HFF-Myc (cell line): ENCODE measurements at regions not wholly inside any gene's neighbourhood (a gene's known extent, or its start where the extent isn't known, plus 50 kb on each side); places are given as distances from the start of the nearest gene placed in this dataset.

Source experiments
- DNase-seq: peaks from one replicate; pipeline ENCODE4 v3.0.0-alpha.2; 2011; ENCODE audit warnings: low read depth; ENCODE audit errors: extremely low read depth
- H3K4me3 ChIP-seq: replicated peaks from 2 replicates; pipeline ENCODE4 v1.5.1; 2011; ENCODE audit warnings: low read depth, mild to moderate bottlenecking, control low read depth, low read length
- CTCF ChIP-seq: IDR thresholded peaks from 2 replicates; pipeline ENCODE4 v1.5.1; 2012; ENCODE audit warnings: mild to moderate bottlenecking, low read depth, low read length, control low read depth; ENCODE audit errors: missing control alignments

- no peak for DNase-seq
- TF ChIP-seq CTCF, result no peak
- H3K4me3 ChIP-seq, result no peak overlapping the region
These were observed 115.0 kb upstream of the MDM1 start for GRCh38 chr12:68446901-68447796.

- TF ChIP-seq CTCF, result no peak
- H3K4me3 ChIP-seq, result no peak overlapping the region
- DNase-seq, result no peak
These were observed 115.7 kb upstream of the MDM1 start for GRCh38 chr12:68447797-68448260.

GRCh38 chr12:68449196-68449595 is 117.0 kb upstream of the MDM1 start:
- TF ChIP-seq CTCF, result no peak
- DNase-seq, result no peak
- no peak overlapping the region for H3K4me3 ChIP-seq

GRCh38 chr12:68450947-68451260 is 118.7 kb upstream of the MDM1 start:
- H3K4me3 ChIP-seq, result no peak overlapping the region
- TF ChIP-seq CTCF, result no peak
- no peak for DNase-seq

GRCh38 chr12:68451261-68452077 is 119.3 kb upstream of the MDM1 start:
- no peak for TF ChIP-seq CTCF
- no peak for DNase-seq
- no peak overlapping the region for H3K4me3 ChIP-seq

GRCh38 chr12:68452078-68452715 is 120.0 kb upstream of the MDM1 start:
- no peak overlapping the region for H3K4me3 ChIP-seq
- no peak for DNase-seq
- TF ChIP-seq CTCF, result no peak
